Keratinocyte (primary cell): ENCODE measurements at regions not wholly inside any gene's neighbourhood (a gene's known extent, or its start where the extent isn't known, plus 50 kb on each side); places are given as distances from the start of the nearest gene placed in this dataset.

Experiments
- EZH2 ChIP-seq: IDR thresholded peaks from one replicate; pipeline ENCODE4 v1.6.1; 2012; ENCODE audit warnings: inconsistent platforms, mild to moderate bottlenecking, low read length, moderate library complexity
- TF ChIP-seq, protein P1 (sequence below), 3 experiments: IDR thresholded peaks in 1 of 3; conservative IDR thresholded peaks in 1 of 3; optimal IDR thresholded peaks in 1 of 3; 2 replicates in 2 of 3; 3 replicates in 1 of 3; pipeline versions ENCODE3 to v1.5.1; 2011; ENCODE audit warnings: low read length in 3 of 3, mild to moderate bottlenecking in 3 of 3, moderate library complexity in 2 of 3, control low read depth in 1 of 3, inconsistent platforms in 1 of 3; ENCODE audit not compliant: insufficient read depth in 2 of 3; ENCODE audit errors: extremely low read depth in 1 of 3

DNA sequence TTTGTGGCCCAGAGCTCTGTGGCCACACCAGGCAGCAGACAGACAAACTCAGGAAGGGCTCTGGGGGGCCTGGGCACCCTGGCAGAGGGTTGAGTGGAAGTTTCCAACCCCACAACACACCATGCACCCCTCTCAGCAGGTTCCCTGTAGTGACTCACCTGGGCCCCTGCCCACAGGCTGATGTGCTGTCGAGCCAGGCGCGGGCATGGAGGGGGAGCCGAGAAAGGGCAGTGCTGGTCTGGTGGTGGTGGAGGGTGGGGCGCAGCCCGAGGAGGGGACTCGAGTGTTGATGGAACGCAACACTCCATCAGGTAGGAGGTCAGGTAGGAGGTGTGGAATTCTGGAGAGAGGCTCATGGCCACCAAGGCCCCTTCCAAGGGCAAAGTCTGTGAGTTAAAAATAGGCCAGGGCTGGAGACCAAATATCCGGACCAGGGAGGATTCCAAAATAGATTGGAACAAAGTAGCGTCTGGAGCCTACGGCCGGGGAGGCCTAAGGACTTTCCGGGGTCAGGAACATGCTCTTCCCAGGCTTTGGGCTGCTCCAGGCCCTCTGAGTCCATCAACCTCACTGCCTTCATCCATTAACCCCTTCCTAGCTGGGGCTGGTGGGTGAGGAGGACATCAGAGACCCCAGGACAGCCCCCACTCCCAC, 191.5 kb upstream of the AJAP1 start:
- TF ChIP-seq, protein P1, sequence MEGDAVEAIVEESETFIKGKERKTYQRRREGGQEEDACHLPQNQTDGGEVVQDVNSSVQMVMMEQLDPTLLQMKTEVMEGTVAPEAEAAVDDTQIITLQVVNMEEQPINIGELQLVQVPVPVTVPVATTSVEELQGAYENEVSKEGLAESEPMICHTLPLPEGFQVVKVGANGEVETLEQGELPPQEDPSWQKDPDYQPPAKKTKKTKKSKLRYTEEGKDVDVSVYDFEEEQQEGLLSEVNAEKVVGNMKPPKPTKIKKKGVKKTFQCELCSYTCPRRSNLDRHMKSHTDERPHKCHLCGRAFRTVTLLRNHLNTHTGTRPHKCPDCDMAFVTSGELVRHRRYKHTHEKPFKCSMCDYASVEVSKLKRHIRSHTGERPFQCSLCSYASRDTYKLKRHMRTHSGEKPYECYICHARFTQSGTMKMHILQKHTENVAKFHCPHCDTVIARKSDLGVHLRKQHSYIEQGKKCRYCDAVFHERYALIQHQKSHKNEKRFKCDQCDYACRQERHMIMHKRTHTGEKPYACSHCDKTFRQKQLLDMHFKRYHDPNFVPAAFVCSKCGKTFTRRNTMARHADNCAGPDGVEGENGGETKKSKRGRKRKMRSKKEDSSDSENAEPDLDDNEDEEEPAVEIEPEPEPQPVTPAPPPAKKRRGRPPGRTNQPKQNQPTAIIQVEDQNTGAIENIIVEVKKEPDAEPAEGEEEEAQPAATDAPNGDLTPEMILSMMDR (optimal IDR thresholded peaks at IDR 0.05 in 1 of 3, IDR thresholded peaks at IDR 0.05 in 1 of 3, conservative IDR thresholded peaks at IDR 0.05 in 1 of 3; ENCODE audit: extremely low read depth in 1 of 3, insufficient read depth in 2 of 3, low read length in 3 of 3) = no peak
- TF ChIP-seq EZH2 = no peak
